NCI-H2029 treated with DMSO at 0.1 percent for 48 hours (cell line): ENCODE measurements at regions not wholly inside any gene's neighbourhood (a gene's known extent, or its start where the extent isn't known, plus 50 kb on each side); places are given as distances from the start of the nearest gene placed in this dataset.
"Not testable (repeated sequence)": the region's sequence is repeated elsewhere in the genome, so short reads cannot be mapped to it uniquely, and the experiment has no call there.

Experiments used
- DNase-seq: peaks from one replicate; lab custom pipeline; 2025; lab: John Stamatoyannopoulos, UW

- no peak for DNase-seq
Observed at GRCh38 chr3:118760585-118761290, 273.9 kb downstream of the IGSF11 start.

DNA sequence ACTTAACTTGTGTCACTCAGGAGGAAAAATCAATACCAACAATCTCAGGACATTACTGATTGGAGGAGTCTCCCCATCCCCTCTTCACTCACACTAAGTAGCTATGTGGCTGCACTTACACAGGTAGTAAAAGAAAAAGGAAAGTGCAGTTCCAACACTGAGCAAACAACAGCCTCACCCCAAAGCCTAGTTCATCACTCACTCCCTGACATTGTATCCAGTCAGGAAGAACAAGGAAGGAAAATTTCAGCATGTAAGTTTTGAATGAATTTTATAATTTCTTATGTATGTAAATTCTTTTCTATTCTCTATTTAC, 273.4 kb downstream of the IGSF11 start:
- peak; percentile 53 for DNase-seq

DNA sequence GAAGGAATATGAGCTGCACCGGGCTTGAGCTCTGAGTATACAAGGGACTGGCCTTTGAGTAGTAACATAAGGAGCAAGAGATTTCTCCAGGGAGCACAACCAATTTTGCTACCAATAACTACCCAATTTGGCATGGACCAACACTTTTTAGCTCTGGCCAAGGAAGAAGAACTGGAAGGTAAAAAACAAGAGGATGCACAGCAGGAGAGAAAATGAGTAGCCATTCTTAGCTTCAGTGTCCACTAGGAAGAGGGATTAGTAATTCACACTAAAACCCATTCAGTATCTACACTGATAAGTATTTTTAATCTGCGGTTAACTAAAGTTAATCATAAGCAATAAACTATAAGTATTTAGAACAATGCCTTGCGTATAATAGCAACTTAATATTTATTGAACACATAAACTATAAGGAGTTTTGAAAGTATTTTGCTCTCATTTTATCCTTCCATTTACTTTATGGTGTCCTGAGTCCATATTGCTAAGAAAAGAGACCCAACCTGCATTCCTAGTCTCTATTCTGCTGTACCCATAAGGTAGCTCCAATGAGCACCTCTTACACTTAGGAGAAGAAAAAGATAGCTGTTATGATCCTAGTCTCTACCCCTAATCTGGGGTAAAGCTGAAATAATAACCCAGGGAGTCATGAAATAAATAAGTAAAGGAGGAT, 268.9 kb downstream of the IGSF11 start:
- DNase-seq, result no peak

DNA sequence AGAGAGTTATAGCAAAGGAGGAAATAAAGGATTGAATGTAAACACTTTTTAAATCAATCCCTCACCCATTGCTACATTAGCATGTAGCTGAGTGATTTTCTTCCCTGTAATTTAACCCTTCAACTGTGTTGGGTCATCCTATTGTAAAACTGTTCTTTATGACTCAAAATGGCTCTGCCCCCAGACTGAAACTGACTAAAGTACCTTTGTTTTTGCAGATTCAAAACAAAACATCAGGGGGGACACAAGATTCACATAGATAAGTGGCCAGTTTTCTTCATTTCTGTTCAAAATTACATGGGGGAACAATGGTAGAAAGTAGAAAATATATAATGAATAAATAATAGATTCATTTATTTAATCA, 268.4 kb downstream of the IGSF11 start:
- no peak for DNase-seq

DNA sequence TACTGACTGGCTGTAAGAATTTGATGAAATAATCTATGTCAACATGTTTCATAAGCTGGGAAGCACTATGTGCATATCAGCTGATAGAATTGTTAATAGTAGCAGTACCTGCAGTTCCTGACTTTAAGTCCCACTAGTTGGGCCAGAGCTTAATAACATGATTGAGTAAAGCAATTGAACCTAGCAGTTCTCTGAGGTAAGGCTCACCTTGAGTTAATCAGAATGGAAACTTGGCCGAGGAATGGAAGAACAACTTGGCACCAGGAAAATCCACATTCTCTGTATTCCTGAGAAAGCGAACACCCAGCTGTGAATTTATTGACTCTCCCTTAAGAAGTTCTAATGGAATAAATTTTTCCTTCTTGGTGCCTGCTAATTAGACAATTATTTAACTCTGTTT, 262.6 kb downstream of the IGSF11 start:
- DNase-seq, result no peak

GRCh38 chr3:118772547-118773011, 262.1 kb downstream of the IGSF11 start:
- DNase-seq, result no peak

DNA sequence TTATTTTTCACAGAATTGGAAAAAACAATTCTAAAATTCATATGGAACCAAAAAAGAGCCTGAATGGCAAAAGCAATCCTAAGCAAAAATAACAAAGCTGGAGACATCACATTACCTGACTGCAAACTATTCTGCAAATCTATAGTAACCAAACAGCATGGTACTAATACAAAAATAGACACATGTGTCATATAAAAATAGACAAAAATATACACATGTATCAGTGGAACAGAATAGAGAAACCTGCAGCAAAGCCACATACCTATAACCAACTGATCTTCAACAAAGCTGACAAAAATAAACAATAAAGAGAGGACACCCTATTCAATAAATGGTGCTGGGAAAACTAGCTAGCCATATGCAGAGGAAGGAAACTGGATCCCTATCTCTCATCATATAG, 259.6 kb downstream of the IGSF11 start:
- no peak for DNase-seq

GRCh38 chr3:118778201-118778600, 256.4 kb downstream of the IGSF11 start:
- no peak for DNase-seq

DNA sequence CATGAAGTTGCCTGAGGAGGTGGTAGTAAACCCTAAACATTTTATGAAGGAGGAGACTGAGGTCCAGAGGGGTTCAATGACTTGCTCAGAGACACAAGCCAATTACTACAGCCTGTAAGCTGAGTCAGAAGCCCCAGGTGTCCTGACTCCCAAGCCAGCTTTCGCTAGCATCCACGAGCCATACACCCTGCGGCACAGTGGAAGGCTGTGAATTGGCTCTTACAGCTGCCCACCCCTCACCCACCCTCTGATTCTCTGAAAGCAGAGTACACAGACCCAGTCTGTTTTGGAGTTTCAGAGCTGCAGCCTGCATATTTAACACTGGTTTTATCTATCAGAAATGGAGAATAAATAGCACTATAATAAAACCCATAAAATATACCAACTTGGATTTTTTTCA, 253.4 kb downstream of the IGSF11 start:
- no peak for DNase-seq

GRCh38 chr3:118781839-118782238, 252.8 kb downstream of the IGSF11 start:
- peak; percentile 27 for DNase-seq

DNA sequence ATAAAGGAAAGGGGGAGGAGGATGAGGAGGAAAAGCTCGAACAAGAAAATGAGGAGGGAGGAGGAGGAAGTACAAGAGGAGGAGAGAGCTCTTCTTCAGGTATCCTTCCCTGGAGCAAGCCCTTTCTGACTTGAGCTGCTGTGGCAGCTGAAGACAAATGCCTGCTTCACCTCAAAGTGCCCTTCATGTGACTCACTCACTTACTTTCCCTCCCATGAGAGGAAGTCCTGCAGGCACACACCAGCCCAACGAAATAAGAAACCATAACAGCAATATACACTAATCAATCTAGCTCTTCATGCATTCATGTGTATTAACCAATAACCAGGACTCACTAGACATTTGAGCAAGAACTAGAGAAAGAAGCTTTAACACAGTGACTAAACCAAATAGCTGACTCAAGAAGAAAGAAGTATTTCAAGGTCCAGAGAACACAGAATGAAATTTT, 251.9 kb downstream of the IGSF11 start:
- DNase-seq, result no peak

DNA sequence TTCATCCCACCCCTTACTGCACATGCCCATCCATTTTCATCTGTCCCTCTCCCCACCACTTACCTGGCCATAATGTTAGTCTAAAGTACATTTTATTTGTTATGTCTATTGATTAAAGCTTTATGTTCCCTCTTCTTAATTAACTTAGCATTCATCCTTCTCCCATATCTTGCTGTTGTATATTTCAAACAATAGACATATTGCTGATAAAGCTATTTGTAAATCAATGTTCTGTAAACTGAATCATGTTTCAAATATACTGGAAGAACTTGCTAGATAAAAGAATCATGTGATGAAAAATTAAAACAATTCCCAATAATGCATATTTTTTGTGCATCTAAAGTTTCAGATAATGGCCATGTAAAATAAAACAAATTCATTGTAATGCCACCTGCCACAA, 249.2 kb downstream of the IGSF11 start:
- no peak for DNase-seq

DNA sequence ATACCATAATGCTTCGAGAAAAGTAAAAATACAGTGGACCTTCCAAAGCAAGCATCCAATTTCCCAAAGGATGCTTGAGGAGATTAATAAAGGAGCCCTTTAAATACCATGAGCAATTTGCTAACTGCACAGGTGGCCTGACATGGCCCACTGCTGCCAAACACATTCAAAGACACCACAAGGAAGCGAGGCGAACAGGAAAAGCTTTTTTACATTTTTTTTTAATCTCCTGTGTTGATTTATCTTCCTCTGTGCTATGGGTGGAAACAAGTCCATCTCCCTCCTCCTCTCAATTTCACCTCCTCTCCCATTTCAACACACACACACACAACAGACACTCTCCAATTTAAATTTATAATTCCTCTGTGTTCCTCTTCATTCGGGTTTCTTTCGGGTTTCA, 243.4 kb downstream of the IGSF11 start:
- DNase-seq, result peak; percentile 34

GRCh38 chr3:118792191-118792590, 242.5 kb downstream of the IGSF11 start:
- DNase-seq, result no peak

GRCh38 chr3:118793176-118793575, 241.5 kb downstream of the IGSF11 start:
- no peak for DNase-seq

DNA sequence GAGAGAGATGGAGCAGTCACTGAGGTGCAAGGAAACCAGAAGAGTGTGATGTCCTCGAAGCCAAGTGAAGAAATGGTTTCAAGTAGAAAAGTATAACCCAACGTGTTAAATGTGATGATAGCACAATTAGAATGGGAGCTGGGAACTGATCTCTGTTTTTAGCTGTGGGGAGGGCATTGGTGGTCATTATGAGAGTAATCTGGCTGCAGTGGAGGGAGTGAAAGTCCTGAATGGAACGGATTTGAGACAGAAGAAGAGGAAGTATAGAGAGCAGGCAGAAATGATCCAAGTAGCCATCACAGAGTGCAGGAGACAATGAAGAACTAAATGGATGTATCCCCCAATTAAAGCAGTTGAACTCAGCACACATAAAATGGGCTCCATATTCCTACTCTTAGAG, 235.3 kb downstream of the IGSF11 start:
- DNase-seq, result no peak

DNA sequence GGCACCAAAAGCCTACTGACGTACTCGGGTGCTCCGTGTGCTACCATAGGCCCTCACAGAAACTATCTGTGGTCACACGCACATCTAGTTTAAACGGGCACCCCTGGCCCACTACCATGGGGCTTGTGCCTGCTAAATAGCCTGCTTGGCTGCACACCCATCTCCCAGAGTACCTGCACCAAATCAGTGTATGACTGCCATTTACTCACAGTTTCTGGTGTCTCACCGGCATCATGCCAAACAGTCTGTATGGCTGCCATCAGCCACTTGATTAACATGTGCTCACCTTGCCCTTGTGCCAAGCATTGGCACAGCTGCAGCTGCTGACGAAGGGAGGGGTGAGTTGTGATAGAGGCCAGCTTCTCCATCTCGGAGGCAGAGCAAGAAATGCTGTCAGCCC, 232.7 kb downstream of the IGSF11 start:
- DNase-seq, result peak; percentile 80

- peak; percentile 43 for DNase-seq
Observed at GRCh38 chr3:118802325-118803095, 232.1 kb downstream of the IGSF11 start.

- DNase-seq, result peak; percentile 82
Observed at GRCh38 chr3:118803096-118803476, 231.6 kb downstream of the IGSF11 start.

DNA sequence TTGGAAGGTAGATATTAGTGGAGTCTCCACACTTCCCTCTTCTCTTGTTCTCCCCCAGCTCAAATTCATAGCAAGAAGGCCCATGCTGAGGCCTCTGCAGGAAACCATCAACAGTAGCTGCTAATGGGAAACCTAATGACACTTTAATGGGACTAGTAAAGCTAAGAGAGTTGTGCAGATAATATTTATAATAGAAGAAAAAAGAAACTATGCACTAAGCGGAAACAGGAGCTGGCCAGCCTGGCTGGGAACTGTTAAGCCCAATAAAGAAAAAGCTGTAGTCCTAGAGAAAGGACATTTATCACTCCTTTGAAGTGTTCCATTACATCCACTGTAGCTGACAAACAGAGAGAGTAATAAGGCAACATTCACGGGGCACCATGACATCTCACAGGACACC, 229.6 kb downstream of the IGSF11 start:
- no peak for DNase-seq

DNA sequence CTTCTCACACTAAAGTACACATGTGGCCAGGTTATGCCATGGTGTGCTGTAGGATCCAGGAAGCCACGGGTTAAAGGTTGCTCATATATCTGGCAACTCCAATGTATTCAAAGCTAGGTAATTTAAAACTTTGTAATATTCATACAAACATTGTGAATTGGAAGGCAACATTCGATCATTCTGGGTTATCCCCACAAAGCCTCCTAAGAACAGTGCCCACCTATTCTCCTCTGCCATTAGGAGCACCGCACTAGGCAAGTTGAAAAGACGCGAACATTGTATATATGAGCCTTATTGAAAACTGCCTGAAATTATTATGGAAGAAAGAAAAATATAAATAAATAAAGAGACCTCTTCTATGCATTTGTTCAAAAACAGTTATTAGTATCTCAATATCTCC, 228.2 kb downstream of the IGSF11 start:
- DNase-seq, result no peak

- not testable (repeated sequence) for DNase-seq
Observed at GRCh38 chr3:118807349-118807748, 227.3 kb downstream of the IGSF11 start.

- DNase-seq, result no peak
Observed at GRCh38 chr3:118808723-118809122, 225.9 kb downstream of the IGSF11 start.
